ENCODE measurements at regions not wholly inside any gene's neighbourhood (a gene's known extent, or its start where the extent isn't known, plus 50 kb on each side); places are given as distances from the start of the nearest gene placed in this dataset.

GRCh38 chr5:68419081-68419636 lies 203.6 kb downstream of the PIK3R1 start:
- TF ChIP-seq, protein P1, sequence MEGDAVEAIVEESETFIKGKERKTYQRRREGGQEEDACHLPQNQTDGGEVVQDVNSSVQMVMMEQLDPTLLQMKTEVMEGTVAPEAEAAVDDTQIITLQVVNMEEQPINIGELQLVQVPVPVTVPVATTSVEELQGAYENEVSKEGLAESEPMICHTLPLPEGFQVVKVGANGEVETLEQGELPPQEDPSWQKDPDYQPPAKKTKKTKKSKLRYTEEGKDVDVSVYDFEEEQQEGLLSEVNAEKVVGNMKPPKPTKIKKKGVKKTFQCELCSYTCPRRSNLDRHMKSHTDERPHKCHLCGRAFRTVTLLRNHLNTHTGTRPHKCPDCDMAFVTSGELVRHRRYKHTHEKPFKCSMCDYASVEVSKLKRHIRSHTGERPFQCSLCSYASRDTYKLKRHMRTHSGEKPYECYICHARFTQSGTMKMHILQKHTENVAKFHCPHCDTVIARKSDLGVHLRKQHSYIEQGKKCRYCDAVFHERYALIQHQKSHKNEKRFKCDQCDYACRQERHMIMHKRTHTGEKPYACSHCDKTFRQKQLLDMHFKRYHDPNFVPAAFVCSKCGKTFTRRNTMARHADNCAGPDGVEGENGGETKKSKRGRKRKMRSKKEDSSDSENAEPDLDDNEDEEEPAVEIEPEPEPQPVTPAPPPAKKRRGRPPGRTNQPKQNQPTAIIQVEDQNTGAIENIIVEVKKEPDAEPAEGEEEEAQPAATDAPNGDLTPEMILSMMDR (IDR thresholded peaks at IDR 0.05 in 8 of 11, conservative IDR thresholded peaks at IDR 0.05 in 3 of 11), result no peak
- no peak for TF ChIP-seq POLR2A (IDR thresholded peaks at IDR 0.05)
